ENCODE measurements at regions not wholly inside any gene's neighbourhood (a gene's known extent, or its start where the extent isn't known, plus 50 kb on each side); places are given as distances from the start of the nearest gene placed in this dataset.

- Histone ChIP-seq H3K9ac (ENCODE audit: control insufficient read depth, insufficient read depth, low read length) (no peak overlapping the region), H3K4me2 (ENCODE audit: control insufficient read depth, insufficient read depth) (no peak overlapping the region), H3K4me3 (no peak overlapping the region), H4K20me1 (ENCODE audit: control insufficient read depth, insufficient read depth) (no peaks in the 10 kb centered on the region), H3K36me3 (ENCODE audit: control insufficient read depth in 2 of 2, insufficient read depth in 2 of 2, low read length in 1 of 2) (no peaks in the 10 kb centered on the region), H3K4me1 (ENCODE audit: control insufficient read depth, insufficient read depth, low read length) (no peaks in the 10 kb centered on the region), H2AFZ (ENCODE audit: control insufficient read depth, low read depth, low read length) (no peak overlapping the region), H3K9me3 (replicated peaks; ENCODE audit: control insufficient read depth, insufficient read depth, low read length) (no peaks in the 10 kb centered on the region), H3K79me2 (ENCODE audit: control insufficient read depth, insufficient read depth, low read length) (no peaks in the 10 kb centered on the region), H3K27me3 (replicated peaks in 1 of 2; ENCODE audit: control insufficient read depth in 2 of 2, insufficient read depth in 2 of 2, low read length in 1 of 2) (no peaks in the 10 kb centered on the region), H3K27ac (ENCODE audit: control insufficient read depth, insufficient read depth) (no peak overlapping the region)
- BruUV-seq (replicated peaks), result no TSS peak
- in situ Hi-C loops (cut with MboI) (no loop called here), intact Hi-C loops (cut with micrococcal nuclease; ENCODE audit: unreplicated experiment) (no loop called here)
- WGBS (ENCODE audit: insufficient coverage, insufficient replicate concordance, low lambda C conversion rate, missing lambda C conversion rate), result 24% methylated on average over 9 of the region's 9 CpGs
- ChIA-PET RAD21 (ENCODE audit: unreplicated experiment) (no interaction called here), SMC1A (ENCODE audit: uncharacterized antibody, unreplicated experiment) (no interaction called here), POLR2A (no interaction called here), CTCF (no interaction called here)
- no peak for ATAC-seq
- TF ChIP-seq SREBF1 (IDR thresholded peaks at IDR 0.05; ENCODE audit: low read length) (no peak), EP300 (IDR thresholded peaks at IDR 0.05; ENCODE audit: borderline replicate concordance in 1 of 2, control insufficient read depth in 1 of 2, low read depth in 2 of 2, low read length in 2 of 2) (no peak), KDM1A (IDR thresholded peaks at IDR 0.05; ENCODE audit: borderline replicate concordance) (no peak), PAX5 (IDR thresholded peaks at IDR 0.05; ENCODE audit: borderline replicate concordance, low read depth, low read length) (no peak), BCLAF1 (IDR thresholded peaks at IDR 0.05) (no peak), MXI1 (IDR thresholded peaks at IDR 0.05; ENCODE audit: low read depth, low read length) (no peak)
- no peak for FAIRE-seq
- DNase-seq (ENCODE audit: low read depth, low spot score), result no peak
These were observed 773.2 kb downstream of the OTOL1 start for GRCh38 chr3:162269636-162270458.
